ENCODE measurements at regions not wholly inside any gene's neighbourhood (a gene's known extent, or its start where the extent isn't known, plus 50 kb on each side); places are given as distances from the start of the nearest gene placed in this dataset.

DNA sequence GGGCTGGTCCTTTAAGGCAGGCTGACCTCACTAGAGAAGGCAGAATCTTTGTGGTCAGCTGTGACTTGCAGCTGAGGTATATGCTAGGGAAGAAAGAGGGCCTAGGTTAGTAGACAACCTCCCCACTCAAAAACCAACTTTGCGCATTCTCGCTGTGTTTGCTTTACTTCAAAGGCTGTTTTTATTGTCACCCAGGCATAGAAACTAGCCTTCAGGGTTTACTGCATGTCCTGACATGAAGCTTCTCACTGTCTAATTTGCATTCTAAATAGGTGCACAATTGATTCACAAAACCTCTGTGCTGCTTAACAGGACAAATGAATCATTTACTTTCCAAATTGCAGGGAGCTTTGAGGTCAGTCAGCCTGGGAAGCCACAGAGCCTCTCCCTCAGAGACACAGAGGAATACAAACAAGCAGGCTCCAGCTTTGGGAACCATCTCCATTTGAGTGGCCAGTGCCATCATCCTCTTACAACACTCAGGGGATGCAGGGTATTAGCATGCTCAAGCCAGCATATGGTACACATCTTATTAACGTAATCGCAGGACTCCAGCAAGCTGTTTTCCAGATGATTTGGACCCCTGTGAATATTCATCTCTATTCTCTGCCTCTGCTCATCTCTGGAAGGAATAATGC, 596.4 kb upstream of the GHITM start:
- TF ChIP-seq JUN (IDR thresholded peaks at IDR 0.05; ENCODE audit: borderline replicate concordance, insufficient read depth, insufficient read length, low read depth) (no peak), POLR2AphosphoS5 (IDR thresholded peaks at IDR 0.05; ENCODE audit: insufficient read depth, low read depth, low read length) (no peak), MYC (IDR thresholded peaks at IDR 0.05; ENCODE audit: low read depth, low read length) (no peak), POLR2A (IDR thresholded peaks at IDR 0.05; ENCODE audit: low read depth, low read length) (no peak), EZH2 (IDR thresholded peaks at IDR 0.05; ENCODE audit: borderline replicate concordance, low read depth, low read length, severe bottlenecking) (no peak)
- TF ChIP-seq, protein P1, sequence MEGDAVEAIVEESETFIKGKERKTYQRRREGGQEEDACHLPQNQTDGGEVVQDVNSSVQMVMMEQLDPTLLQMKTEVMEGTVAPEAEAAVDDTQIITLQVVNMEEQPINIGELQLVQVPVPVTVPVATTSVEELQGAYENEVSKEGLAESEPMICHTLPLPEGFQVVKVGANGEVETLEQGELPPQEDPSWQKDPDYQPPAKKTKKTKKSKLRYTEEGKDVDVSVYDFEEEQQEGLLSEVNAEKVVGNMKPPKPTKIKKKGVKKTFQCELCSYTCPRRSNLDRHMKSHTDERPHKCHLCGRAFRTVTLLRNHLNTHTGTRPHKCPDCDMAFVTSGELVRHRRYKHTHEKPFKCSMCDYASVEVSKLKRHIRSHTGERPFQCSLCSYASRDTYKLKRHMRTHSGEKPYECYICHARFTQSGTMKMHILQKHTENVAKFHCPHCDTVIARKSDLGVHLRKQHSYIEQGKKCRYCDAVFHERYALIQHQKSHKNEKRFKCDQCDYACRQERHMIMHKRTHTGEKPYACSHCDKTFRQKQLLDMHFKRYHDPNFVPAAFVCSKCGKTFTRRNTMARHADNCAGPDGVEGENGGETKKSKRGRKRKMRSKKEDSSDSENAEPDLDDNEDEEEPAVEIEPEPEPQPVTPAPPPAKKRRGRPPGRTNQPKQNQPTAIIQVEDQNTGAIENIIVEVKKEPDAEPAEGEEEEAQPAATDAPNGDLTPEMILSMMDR (IDR thresholded peaks at IDR 0.05; ENCODE audit: extremely low read depth in 1 of 2, insufficient read depth in 1 of 2, low read depth in 1 of 2, low read length in 2 of 2) = no peak
- TF ChIP-seq, protein P2, sequence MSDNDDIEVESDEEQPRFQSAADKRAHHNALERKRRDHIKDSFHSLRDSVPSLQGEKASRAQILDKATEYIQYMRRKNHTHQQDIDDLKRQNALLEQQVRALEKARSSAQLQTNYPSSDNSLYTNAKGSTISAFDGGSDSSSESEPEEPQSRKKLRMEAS (IDR thresholded peaks at IDR 0.05; ENCODE audit: insufficient read depth, insufficient read length) = no peak

Measured in endothelial cell of umbilical vein (primary cell).